HCT116 (cell line): ENCODE measurements at regions not wholly inside any gene's neighbourhood (a gene's known extent, or its start where the extent isn't known, plus 50 kb on each side); places are given as distances from the start of the nearest gene placed in this dataset.

Source experiments
- ATAC-seq: fragments of 200-7000 bp; cut with Tn5 transposase; 2 replicates; pipeline ENCODE4 v1.9.1; 2020; ENCODE audit warnings: mild to moderate bottlenecking, moderate library complexity
- BruUV-seq: library from RNA; stranded (reverse); fragments of 400-500 nt; replicated peaks from 2 replicates; lab custom pipeline; 2021; lab: Mats Ljungman, UMichigan
- CTCF ChIA-PET: fragments of 300-600 bp; sonication (Branson Sonifier 250); formaldehyde crosslinking; loops from one replicate; lab custom pipeline; 2021; ENCODE audit warnings: antibody characterized with exemption; lab: Charles Lee
- POLR2A ChIA-PET: fragments of 300-600, 350-600 bp; sonication (Branson Sonifier 250); formaldehyde crosslinking; loops from one replicate; lab custom pipeline; 2021; ENCODE audit warnings: antibody characterized with exemption; lab: Charles Lee
- RAD21 ChIA-PET, 2 experiments: fragments of 300-600 bp; sonication (Branson Sonifier 250); formaldehyde crosslinking; loops; one replicate each; lab custom pipeline; 2023; ENCODE audit warnings: low total read pairs in 2 of 2; ENCODE audit not compliant: uncharacterized antibody in 2 of 2, unreplicated experiment in 2 of 2, low non-redundant PET in 1 of 2; lab: Charles Lee
- DNase-seq: peaks from one replicate; pipeline ENCODE4 v3.0.0-alpha.2; 2010; ENCODE audit warnings: low read depth, low spot score
- H2AFZ ChIP-seq: fragments of 200-600 bp; shearing (Covaris generic), sonication (generic); 2 replicates; pipeline ENCODE4 v1.6.1; 2017; ENCODE audit warnings: low read depth, mixed run types, mixed read lengths, antibody characterized with exemption, low read length; ENCODE audit not compliant: poor library complexity, severe bottlenecking
- H3K27ac ChIP-seq: 2 replicates; pipeline ENCODE4 v1.5.1; 2012; ENCODE audit warnings: low read depth, low read length
- H3K27me3 ChIP-seq: fragments of 200-600 bp; sonication (generic); 2 replicates; pipeline ENCODE4 v1.6.1; 2016; ENCODE audit warnings: mixed run types, low read length, mixed read lengths; ENCODE audit not compliant: insufficient read depth
- H3K36me3 ChIP-seq, 2 experiments: fragments of 200-500 bp in 1 of 2; fragments of 200-600 bp in 1 of 2; sonication (Bioruptor generic) in 1 of 2; sonication (generic) in 1 of 2; 2 replicates each; pipeline versions ENCODE4 v1.5.1 to v1.6.1; 2014 to 2016; ENCODE audit warnings: low read length in 2 of 2, inconsistent platforms in 1 of 2, mixed read lengths in 1 of 2, mixed run types in 1 of 2; ENCODE audit not compliant: insufficient read depth in 2 of 2, control insufficient read depth in 1 of 2
- H3K4me1 ChIP-seq, 2 experiments: fragments of 200-600 bp in 1 of 2; sonication (generic) in 1 of 2; 2 replicates each; pipeline versions ENCODE4 v1.5.1 to v1.6.1; 2012 to 2017; ENCODE audit warnings: low read length in 2 of 2, inconsistent platforms in 1 of 2, mild to moderate bottlenecking in 1 of 2, mixed read lengths in 1 of 2, mixed run types in 1 of 2, moderate library complexity in 1 of 2; ENCODE audit not compliant: insufficient read depth in 2 of 2, control insufficient read depth in 1 of 2
- H3K4me2 ChIP-seq: fragments of 200-600 bp; sonication (generic); 2 replicates; pipeline ENCODE4 v1.6.1; 2017; ENCODE audit warnings: mixed run types, low read length, mixed read lengths
- H3K4me3 ChIP-seq, 2 experiments: fragments of 200-600 bp in 1 of 2; sonication (generic) in 1 of 2; replicated peaks in 1 of 2; 2 replicates each; pipeline ENCODE4 v1.5.1; 2011 to 2016; ENCODE audit warnings: low read length in 2 of 2, control low read depth in 1 of 2, low read depth in 1 of 2, mild to moderate bottlenecking in 1 of 2, mixed read lengths in 1 of 2, mixed run types in 1 of 2
- H3K79me2 ChIP-seq: fragments of 200-600 bp; sonication (generic); 2 replicates; pipeline ENCODE4 v1.6.1; 2017; ENCODE audit warnings: mild to moderate bottlenecking, mixed run types, low read length, moderate library complexity, mixed read lengths; ENCODE audit not compliant: insufficient read depth
- H3K9ac ChIP-seq: fragments of 200-600 bp; sonication (generic); 2 replicates; pipeline ENCODE4 v1.6.1; 2016; ENCODE audit warnings: low read length, mixed read lengths
- H3K9me2 ChIP-seq: fragments of 200-600 bp; sonication (generic), shearing (Covaris generic); 2 replicates; pipeline ENCODE4 v1.6.1; 2017; ENCODE audit warnings: mixed run types, mild to moderate bottlenecking, moderate library complexity; ENCODE audit not compliant: insufficient read depth
- H3K9me3 ChIP-seq, 2 experiments: fragments of 200-500 bp in 1 of 2; fragments of 200-600 bp in 1 of 2; sonication (Bioruptor generic) in 1 of 2; sonication (generic) in 1 of 2; 2 replicates each; pipeline ENCODE4 v1.6.1; 2014 to 2017; ENCODE audit warnings: low read length in 2 of 2, mixed read lengths in 2 of 2, inconsistent platforms in 1 of 2, low read depth in 1 of 2, mild to moderate bottlenecking in 1 of 2, mixed run types in 1 of 2, moderate library complexity in 1 of 2; ENCODE audit not compliant: control insufficient read depth in 1 of 2, insufficient read depth in 1 of 2
- H4K20me1 ChIP-seq: fragments of 200-600 bp; sonication (generic), shearing (Covaris generic); 2 replicates; pipeline ENCODE4 v1.6.1; 2017; ENCODE audit warnings: mixed run types, mild to moderate bottlenecking, moderate library complexity; ENCODE audit not compliant: insufficient read depth
- ATF3 ChIP-seq: IDR thresholded peaks from 2 replicates; pipeline ENCODE4 v1.6.1; 2012
- EGR1 ChIP-seq: IDR thresholded peaks from 2 replicates; pipeline ENCODE4 v1.6.1; 2012; ENCODE audit warnings: low read depth
- EZH2phosphoT487 ChIP-seq: fragments of 200-600 bp; IDR thresholded peaks from 2 replicates; pipeline ENCODE4 v1.6.1; 2018; ENCODE audit warnings: antibody characterized with exemption, borderline replicate concordance
- FOSL1 ChIP-seq: IDR thresholded peaks from 2 replicates; pipeline ENCODE4 v1.6.1; 2012; ENCODE audit warnings: low read depth
- MAX ChIP-seq: IDR thresholded peaks from 2 replicates; pipeline ENCODE4 v1.6.1; 2012
- POLR2A ChIP-seq: IDR thresholded peaks from 2 replicates; pipeline ENCODE4 v1.7.0; 2011; ENCODE audit warnings: borderline replicate concordance; ENCODE audit not compliant: insufficient read depth, insufficient read length; ENCODE audit errors: extremely low read depth
- POLR2AphosphoS5 ChIP-seq: IDR thresholded peaks from 2 replicates; pipeline ENCODE4 v1.6.1; 2011; ENCODE audit warnings: mild to moderate bottlenecking, low read depth, low read length, moderate library complexity
- RAD21 ChIP-seq: IDR thresholded peaks from 2 replicates; pipeline ENCODE4 v1.6.1; 2012; ENCODE audit warnings: low read depth, mild to moderate bottlenecking
- REST ChIP-seq: IDR thresholded peaks from 2 replicates; pipeline ENCODE4 v1.6.1; 2012; ENCODE audit warnings: low read depth
- SIN3A ChIP-seq: IDR thresholded peaks from 2 replicates; pipeline ENCODE4 v1.6.1; 2012; ENCODE audit warnings: low read depth
- SP1 ChIP-seq: IDR thresholded peaks from 2 replicates; pipeline ENCODE4 v1.6.1; 2012; ENCODE audit warnings: low read depth
- SRF ChIP-seq: IDR thresholded peaks from 2 replicates; pipeline ENCODE4 v1.6.1; 2012; ENCODE audit warnings: low read depth
- TCF7L2 ChIP-seq: IDR thresholded peaks from 2 replicates; pipeline ENCODE4 v1.7.0; 2011; ENCODE audit warnings: borderline replicate concordance, inconsistent platforms; ENCODE audit not compliant: insufficient read depth, insufficient read length; ENCODE audit errors: extremely low read depth
- YY1 ChIP-seq: IDR thresholded peaks from 2 replicates; pipeline ENCODE4 v1.6.1; 2011; ENCODE audit warnings: low read length, low read depth, moderate library complexity, mild to moderate bottlenecking; ENCODE audit not compliant: insufficient replicate concordance; ENCODE audit errors: extremely low read depth
- ZBTB33 ChIP-seq: IDR thresholded peaks from 2 replicates; pipeline ENCODE4 v1.6.1; 2011; ENCODE audit warnings: mild to moderate bottlenecking, low read length, moderate library complexity; ENCODE audit not compliant: insufficient replicate concordance; ENCODE audit errors: extremely low read depth
- ZFX ChIP-seq: fragments of 450-650 bp; IDR thresholded peaks from 2 replicates; pipeline ENCODE4 v1.6.1; 2017
- intact Hi-C: fragments of 100-400 bp; cut with micrococcal nuclease; formaldehyde crosslinking; loops from 2 replicates; pipeline ENCODE4 v1.10.0; 2022

- DNase-seq (no peak), ATAC-seq (peak; percentile 54; the same call in 1 of the 2 replicates)
- Histone ChIP-seq H3K27me3 (no peaks in the 10 kb centered on the region), H4K20me1 (no peaks in the 10 kb centered on the region), H3K9me3 (no peaks in the 10 kb centered on the region; a peak in 1 of 4 replicates), H3K4me1 (no peaks in the 10 kb centered on the region), H3K4me3 (no peak overlapping the region), H3K79me2 (no peaks in the 10 kb centered on the region), H3K9me2 (no peaks in the 10 kb centered on the region; the same call in 1 of the 2 replicates), H3K27ac (no peak overlapping the region), H2AFZ (no peak overlapping the region), H3K4me2 (no peak overlapping the region), H3K9ac (no peak overlapping the region), H3K36me3 (no peaks in the 10 kb centered on the region)
- ChIA-PET RAD21 (no interaction called here), CTCF (no interaction called here), POLR2A (no interaction called here)
- BruUV-seq, result no TSS peak
- intact Hi-C loops, result no loop called here
- TF ChIP-seq RAD21, result no peak
- TF ChIP-seq ZFX, result no peak
- TF ChIP-seq SIN3A, result no peak
- TF ChIP-seq SP1, result no peak
- TF ChIP-seq EGR1, result no peak
- TF ChIP-seq POLR2A, result no peak
- TF ChIP-seq MAX, result no peak
- TF ChIP-seq ATF3, result no peak
- no peak for TF ChIP-seq TCF7L2
Measured at GRCh38 chr13:69243366-69243765, 864.3 kb upstream of the ATXN8OS start.

GRCh38 chr13:69234171-69234570 lies 873.5 kb upstream of the ATXN8OS start:
- no peaks in the 10 kb centered on the region for H3K4me1 ChIP-seq
- POLR2A ChIA-PET, result no interaction called here
- RAD21 ChIA-PET, result no interaction called here
- CTCF ChIA-PET, result no interaction called here
- no peak overlapping the region for H3K4me3 ChIP-seq
- no TSS peak for BruUV-seq
- H3K9ac ChIP-seq, result no peak overlapping the region
- no peaks in the 10 kb centered on the region for H3K36me3 ChIP-seq
- no peak for ATAC-seq
- no peak overlapping the region for H2AFZ ChIP-seq
- H3K9me3 ChIP-seq, result 0 out of 4 replicates have a peak, but pooled peaks cover 0 to 3% of the 10 kb centered on the region in 2 experiments
- no peaks in the 10 kb centered on the region for H3K79me2 ChIP-seq
- H4K20me1 ChIP-seq, result no peaks in the 10 kb centered on the region
- no peak for DNase-seq
- no peaks in the 10 kb centered on the region for H3K27me3 ChIP-seq
- H3K9me2 ChIP-seq, result no peaks in the 10 kb centered on the region
- TF ChIP-seq MAX, result no peak
- no peak for TF ChIP-seq ZBTB33
- TF ChIP-seq FOSL1, result no peak
- TF ChIP-seq EZH2phosphoT487, result no peak
- TF ChIP-seq SRF, result no peak
- TF ChIP-seq YY1, result no peak
- no peak for TF ChIP-seq RAD21
- no peak for TF ChIP-seq EGR1
- no peak for TF ChIP-seq POLR2AphosphoS5
- no peak for TF ChIP-seq REST
- intact Hi-C loops, result no loop called here
- H3K27ac ChIP-seq, result no peak overlapping the region
- no peak overlapping the region for H3K4me2 ChIP-seq
